NCI-H146 treated with DMSO at 0.1 percent for 48 hours (cell line): ENCODE measurements at regions not wholly inside any gene's neighbourhood (a gene's known extent, or its start where the extent isn't known, plus 50 kb on each side); places are given as distances from the start of the nearest gene placed in this dataset.
"Not testable (repeated sequence)": the region's sequence is repeated elsewhere in the genome, so short reads cannot be mapped to it uniquely, and the experiment has no call there.

Experiments used
- DNase-seq: peaks from one replicate; lab custom pipeline; 2025; ENCODE audit not compliant: unreplicated experiment; lab: John Stamatoyannopoulos, UW

DNA sequence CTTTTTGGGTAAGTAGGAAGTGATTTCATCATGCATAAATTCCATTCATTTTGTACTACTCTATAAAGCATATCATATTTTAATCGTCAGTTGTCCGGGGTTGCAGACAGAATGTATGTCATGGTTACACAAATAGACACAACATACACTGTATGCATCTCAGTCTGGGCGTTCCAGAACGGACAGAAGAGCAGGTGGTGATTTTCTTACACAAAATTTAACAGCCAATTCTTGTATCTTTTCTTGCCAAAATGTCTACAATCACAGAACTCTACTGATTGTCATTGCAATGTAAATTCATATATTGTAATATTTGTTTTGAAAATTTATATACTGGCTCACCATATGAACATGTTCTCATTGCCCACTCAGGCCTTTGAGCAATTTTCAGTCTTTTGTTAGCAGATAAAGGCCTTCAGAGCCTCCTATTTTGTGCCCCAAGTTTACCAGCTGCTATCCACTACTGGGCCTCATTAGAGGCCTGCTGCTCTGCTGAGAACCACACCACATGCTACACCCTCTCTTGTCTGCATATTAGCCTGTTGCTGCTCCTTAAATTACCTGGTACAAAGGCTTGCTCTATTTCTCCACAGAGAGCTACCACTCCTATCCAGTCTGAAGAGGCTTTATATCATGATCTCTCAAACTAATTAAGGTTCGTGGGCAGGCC is 61.5 kb downstream of the PRDM13 start:
- no peak for DNase-seq

- DNase-seq = no peak
Measured at GRCh38 chr6:99689916-99690685, 83.5 kb downstream of the PRDM13 start.

DNA sequence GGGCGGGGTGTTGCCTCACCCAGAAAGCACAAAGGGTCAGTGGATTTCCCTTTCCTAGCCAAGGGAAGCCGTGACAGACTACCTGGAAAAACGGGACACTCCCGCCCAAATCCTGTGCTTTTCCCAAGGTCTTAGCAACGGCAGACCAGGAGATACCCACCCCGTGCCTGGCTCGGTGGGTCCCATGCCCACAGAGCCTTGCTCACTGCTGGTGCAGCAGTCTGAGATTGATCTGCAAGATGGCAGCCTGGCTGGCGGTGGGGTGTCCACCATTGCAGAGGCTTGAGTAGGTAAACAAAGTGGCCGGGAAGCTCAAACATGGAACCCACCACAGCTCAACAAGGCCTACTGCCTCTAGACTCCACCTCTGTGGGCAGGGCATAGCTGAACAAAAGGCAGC is 95.7 kb downstream of the PRDM13 start:
- DNase-seq = not testable (repeated sequence)

DNA sequence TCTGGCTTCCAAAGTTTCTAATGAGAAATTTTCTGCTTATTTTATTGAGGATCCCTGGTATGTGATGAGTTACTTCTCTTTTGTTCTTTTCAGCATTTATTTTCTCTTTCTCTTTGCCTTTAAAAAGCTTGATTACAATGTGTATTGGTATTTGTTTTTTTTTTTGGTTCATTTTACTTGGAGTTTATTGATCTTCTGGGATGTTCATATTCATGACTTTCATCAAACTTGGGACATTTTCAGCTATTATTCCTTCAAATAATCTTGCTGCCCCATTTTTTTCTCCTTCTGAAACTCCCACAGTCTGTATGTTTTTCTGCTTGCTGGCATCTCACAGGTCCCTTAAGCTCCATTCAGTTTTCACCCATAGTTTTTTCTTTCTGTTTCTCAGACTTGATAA is 102.4 kb downstream of the PRDM13 start:
- DNase-seq = no peak

DNA sequence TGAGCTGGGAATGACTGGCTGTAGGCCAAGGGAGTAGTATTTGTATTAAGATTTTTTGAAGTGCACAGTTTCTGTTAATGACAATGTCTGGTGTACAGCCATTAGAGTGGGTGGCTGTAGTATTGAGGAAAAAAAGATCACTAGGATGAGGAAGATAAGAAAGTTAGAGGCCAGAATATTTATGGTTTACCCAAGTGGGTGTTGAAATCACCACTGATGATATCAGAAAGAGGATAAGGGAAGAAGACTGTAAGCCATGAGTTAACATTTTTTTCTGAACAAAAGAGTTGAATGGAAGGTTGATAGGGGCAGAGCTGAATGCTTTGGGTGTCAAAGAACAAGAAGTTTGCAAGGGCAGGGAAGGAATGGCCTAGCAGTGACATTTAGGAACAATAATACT is 104.7 kb downstream of the PRDM13 start:
- DNase-seq = no peak

DNA sequence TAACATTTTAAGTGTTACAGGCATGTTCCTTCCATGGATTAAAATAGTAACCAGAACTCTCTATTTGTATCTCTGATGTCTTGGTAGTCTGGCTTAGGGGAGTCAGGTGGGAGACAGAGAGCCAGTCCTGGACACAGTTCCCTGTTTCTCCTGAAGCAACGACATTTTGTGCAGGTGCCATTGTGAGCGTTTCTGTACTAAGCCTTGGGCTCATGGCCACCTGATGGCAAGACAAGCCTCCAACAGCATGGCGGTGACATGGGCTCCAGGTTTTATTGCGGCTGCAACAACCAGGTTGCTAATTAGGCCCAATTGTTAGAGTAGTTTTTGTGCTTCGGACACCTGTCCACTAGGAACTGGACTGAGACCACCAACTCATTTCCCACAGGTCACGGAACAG is 105.3 kb downstream of the PRDM13 start:
- no peak for DNase-seq

DNA sequence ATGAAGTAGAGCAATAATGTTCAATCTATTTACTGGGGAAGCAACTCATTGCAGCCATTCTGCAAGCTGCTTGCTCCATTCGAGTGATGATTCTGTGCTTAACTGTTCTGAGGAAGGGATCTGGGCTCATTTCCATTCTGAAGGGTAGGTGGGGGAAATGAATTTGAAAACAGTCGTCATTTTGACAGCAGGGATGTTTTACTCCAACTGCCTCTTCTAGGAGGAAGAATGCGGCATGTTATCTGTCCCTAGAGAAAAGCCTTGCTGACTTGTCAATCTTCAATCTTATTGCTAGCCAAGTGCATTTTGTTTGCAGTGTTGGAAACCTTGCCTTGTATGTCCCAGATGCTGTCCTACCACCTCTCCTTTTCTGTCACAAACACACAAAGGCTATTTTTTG is 105.9 kb downstream of the PRDM13 start:
- DNase-seq = no peak

DNA sequence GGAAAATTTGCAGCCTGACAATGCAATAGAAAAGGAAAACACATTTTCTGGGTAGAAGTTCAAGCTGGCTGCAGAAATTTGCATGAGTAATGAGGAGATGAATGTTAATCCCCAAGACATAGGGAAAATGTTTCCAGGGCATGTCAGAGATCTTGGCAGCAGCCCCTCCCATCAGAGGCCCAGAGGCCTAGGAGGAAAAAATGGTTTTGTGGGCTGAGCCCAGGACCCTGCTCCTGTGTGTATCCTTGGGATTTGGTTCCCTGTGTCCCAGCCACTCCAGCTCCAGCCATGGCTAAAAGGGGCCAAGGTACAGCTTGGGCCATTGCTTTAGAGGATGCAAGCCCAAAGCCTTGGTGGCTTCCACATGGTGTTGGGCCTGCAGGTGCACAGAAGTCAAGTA is 115.4 kb downstream of the PRDM13 start:
- DNase-seq = not testable (repeated sequence)

DNA sequence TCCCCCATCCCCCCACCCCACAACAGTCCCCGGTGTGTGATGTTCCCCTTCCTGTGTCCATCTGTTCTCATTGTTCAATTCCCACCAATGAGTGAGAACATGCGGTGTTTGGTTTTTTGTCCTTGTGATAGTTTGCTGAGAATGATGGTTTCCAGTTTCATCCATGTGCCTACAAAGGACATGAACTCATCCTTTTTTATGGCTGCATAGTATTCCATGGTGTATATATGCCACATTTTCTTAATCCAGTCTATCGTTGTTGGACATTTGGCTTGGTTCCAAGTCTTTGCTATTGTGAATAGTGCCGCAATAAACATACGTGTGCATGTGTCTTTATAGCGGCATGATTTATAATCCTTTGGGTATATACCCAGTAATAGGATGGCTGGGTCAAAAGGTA is 123.6 kb downstream of the PRDM13 start:
- not testable (repeated sequence) for DNase-seq

DNA sequence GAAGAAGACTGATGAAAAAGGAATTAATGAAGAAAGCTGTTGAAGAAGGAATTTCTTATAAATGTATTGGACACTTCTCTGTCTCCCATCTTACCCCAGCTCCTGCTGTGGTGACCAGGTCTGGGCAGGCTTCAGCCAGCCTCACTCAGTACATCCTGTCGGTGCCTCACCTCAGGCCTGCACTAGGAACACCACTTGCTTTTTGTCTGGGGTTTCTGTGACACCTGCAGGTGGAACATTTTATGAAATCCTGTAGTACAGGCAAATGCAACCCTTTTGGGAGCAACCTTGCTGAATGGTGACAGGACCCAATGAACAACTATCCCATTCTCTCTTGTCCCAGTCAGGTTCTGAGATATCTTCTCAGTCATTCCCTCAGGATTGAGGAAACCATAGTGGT is 129.7 kb downstream of the PRDM13 start:
- no peak for DNase-seq

DNA sequence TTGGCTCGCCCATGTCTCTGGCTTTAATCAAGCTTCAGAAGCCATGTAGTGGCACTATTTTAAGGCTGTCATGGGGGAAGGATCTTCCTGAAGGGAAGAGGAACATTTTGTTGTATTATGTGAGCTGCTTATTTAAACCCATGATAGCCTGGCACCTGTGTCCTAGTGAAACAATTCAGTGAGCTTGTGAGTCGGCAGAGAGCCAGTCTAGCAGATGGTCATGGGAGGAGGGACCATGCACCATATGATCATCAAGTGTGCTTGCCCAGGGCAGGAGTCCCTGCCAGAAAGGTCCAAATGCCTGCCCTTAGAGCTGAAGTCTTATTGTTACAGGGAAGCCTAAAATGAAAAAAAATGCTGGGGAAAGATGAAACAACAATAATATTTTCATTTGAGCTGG is 132.9 kb downstream of the PRDM13 start:
- no peak for DNase-seq

GRCh38 chr6:99741092-99741491 is 134.5 kb downstream of the PRDM13 start:
- no peak for DNase-seq

DNA sequence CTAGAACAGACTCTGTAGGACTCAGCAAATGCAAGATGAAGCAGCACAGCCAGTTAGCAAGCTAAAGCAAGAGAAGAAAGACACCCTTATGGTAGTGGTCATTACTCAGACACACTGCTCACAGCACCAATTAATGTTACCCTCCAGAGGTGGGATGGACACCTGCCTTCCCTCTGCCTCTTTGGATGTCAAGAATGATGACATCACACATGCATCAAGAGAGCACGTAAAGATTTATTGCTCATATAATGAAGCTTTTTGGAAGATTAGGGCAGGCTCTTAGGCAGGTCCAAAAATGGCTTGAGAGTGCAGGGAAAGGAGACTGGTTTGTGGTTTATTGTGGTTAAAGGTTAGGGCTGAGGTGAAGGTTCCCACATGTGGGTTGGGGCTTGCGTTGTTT is 137.0 kb downstream of the PRDM13 start:
- no peak for DNase-seq

- no peak for DNase-seq
Measured at GRCh38 chr6:99745651-99746050, 139.0 kb downstream of the PRDM13 start.

- DNase-seq = peak; percentile 55
Measured at GRCh38 chr6:99746261-99746895, 139.7 kb downstream of the PRDM13 start.

DNA sequence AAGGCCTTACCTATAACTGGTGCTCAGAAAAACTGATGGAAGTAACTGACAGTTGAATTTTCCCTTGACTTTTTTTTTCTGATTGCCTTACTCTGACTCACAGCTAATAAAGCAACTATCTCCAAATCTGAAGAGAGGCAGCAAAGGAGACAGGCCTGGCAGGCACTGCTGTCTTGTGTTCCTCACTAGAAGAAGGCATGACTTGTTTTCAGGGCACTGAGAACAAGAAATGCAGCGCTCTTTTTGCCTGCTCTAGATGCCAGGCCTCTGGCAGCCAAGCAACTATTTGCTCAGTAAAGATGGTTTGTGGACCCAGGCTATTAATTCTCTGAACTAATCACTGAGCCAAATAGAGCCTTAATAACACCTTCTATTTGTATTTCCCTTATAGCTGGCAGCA is 155.1 kb downstream of the PRDM13 start:
- DNase-seq = no peak

- no peak for DNase-seq
Measured at GRCh38 chr6:99768166-99768565, 161.5 kb downstream of the PRDM13 start.

GRCh38 chr6:99779631-99780555 is 173.3 kb downstream of the PRDM13 start:
- no peak for DNase-seq

- DNase-seq = no peak
Measured at GRCh38 chr6:99780556-99780885, 173.9 kb downstream of the PRDM13 start.

GRCh38 chr6:99789767-99790166 is 183.1 kb downstream of the PRDM13 start:
- DNase-seq = no peak

- DNase-seq = no peak
Measured at GRCh38 chr6:99790679-99791078, 184.0 kb downstream of the PRDM13 start.
